Endothelial cell of umbilical vein (primary cell): ENCODE measurements at regions not wholly inside any gene's neighbourhood (a gene's known extent, or its start where the extent isn't known, plus 50 kb on each side); places are given as distances from the start of the nearest gene placed in this dataset.

ENCODE experiments used
- EZH2 ChIP-seq: IDR thresholded peaks from 2 replicates; pipeline ENCODE4 v1.6.1; 2012; ENCODE audit warnings: borderline replicate concordance, low read depth, mild to moderate bottlenecking, moderate library complexity, low read length, inconsistent platforms; ENCODE audit not compliant: severe bottlenecking
- GATA2 ChIP-seq: IDR thresholded peaks from 2 replicates; pipeline ENCODE4 v1.7.0; 2011; ENCODE audit warnings: low read depth, mild to moderate bottlenecking, moderate library complexity, mixed read lengths, low read length; ENCODE audit not compliant: insufficient read length, insufficient read depth
- MYC ChIP-seq: IDR thresholded peaks from one replicate; pipeline ENCODE4 v1.6.1; 2011; ENCODE audit warnings: mild to moderate bottlenecking, low read depth, low read length
- POLR2A ChIP-seq: IDR thresholded peaks from 2 replicates; pipeline ENCODE4 v1.6.1; 2012; ENCODE audit warnings: low read depth, mild to moderate bottlenecking, control low read depth, low read length
- POLR2AphosphoS5 ChIP-seq: IDR thresholded peaks from 2 replicates; pipeline ENCODE4 v1.6.1; 2012; ENCODE audit warnings: low read depth, mild to moderate bottlenecking, control low read depth, low read length, moderate library complexity; ENCODE audit not compliant: insufficient read depth
- TF ChIP-seq, protein P1 (sequence below), 2 donors: IDR thresholded peaks; 1 replicate in 1 of 2; 2 replicates in 1 of 2; pipeline ENCODE4 v1.5.1; 2011; ENCODE audit warnings: low read length in 2 of 2, mild to moderate bottlenecking in 2 of 2, moderate library complexity in 2 of 2, control low read depth in 1 of 2, inconsistent platforms in 1 of 2, low read depth in 1 of 2; ENCODE audit not compliant: insufficient read depth in 1 of 2; ENCODE audit errors: extremely low read depth in 1 of 2

DNA sequence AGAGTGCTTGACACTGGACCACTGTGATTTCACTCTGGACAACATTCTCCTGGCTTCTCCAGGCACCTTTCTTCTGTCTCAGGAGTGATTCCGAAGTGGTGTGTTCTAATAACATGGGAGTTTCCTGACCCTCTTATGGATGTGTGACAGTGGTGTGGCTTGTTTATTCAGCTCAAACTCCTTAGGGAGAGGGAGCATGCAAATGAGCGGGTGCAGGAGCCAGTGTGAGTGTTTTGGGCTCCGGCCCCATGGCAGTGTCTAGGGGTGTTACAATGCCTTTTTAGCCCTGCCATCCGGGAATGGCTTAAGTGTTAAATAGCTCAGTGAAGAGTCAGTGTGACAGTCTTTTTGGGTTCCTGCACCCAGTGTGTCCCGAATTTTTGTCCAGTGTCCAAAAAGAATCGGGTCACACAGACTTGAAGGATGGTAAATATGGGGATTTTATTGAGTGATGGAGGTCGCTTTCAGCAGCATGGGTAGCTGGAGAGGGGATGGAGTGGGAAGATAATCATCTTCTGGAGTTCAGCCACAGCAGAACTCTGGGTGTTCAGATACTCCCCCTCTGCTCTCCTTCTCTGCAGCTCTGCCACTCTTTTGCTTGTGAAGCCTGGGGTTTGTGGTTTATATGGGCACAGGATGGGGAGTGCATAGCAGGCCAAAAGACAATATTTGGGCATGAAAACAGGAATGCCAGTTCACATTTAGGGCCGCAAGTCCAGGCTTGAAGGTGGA is 928.9 kb upstream of the CITED2 start:
- no peak for TF ChIP-seq EZH2
- TF ChIP-seq, protein P1, sequence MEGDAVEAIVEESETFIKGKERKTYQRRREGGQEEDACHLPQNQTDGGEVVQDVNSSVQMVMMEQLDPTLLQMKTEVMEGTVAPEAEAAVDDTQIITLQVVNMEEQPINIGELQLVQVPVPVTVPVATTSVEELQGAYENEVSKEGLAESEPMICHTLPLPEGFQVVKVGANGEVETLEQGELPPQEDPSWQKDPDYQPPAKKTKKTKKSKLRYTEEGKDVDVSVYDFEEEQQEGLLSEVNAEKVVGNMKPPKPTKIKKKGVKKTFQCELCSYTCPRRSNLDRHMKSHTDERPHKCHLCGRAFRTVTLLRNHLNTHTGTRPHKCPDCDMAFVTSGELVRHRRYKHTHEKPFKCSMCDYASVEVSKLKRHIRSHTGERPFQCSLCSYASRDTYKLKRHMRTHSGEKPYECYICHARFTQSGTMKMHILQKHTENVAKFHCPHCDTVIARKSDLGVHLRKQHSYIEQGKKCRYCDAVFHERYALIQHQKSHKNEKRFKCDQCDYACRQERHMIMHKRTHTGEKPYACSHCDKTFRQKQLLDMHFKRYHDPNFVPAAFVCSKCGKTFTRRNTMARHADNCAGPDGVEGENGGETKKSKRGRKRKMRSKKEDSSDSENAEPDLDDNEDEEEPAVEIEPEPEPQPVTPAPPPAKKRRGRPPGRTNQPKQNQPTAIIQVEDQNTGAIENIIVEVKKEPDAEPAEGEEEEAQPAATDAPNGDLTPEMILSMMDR (IDR thresholded peaks at IDR 0.05; ENCODE audit: extremely low read depth in 1 of 2, insufficient read depth in 1 of 2, low read depth in 1 of 2, low read length in 2 of 2), result no peak
- TF ChIP-seq POLR2A, result no peak
- no peak for TF ChIP-seq POLR2AphosphoS5
- no peak for TF ChIP-seq MYC
- TF ChIP-seq GATA2, result no peak
